Body of pancreas (tissue), 4 donors: ENCODE measurements at regions not wholly inside any gene's neighbourhood (a gene's known extent, or its start where the extent isn't known, plus 50 kb on each side); places are given as distances from the start of the nearest gene placed in this dataset.

Experiments used
- ATAC-seq: fragments of 150-250 bp; one replicate; pipeline ENCODE4 v1.9.1; 2016
- DNase-seq, 4 donors: peaks; one replicate each; pipeline ENCODE4 v3.0.0-alpha.2; 2019
- H3K27ac ChIP-seq, 4 donors: fragments of 200-600 bp; sonication (generic); 1 replicate in 3 of 4; 2 replicates in 1 of 4; pipeline versions ENCODE4 v1.5.1 to v1.6.1; 2016 to 2019; ENCODE audit warnings: mild to moderate bottlenecking in 1 of 4, mixed read lengths in 1 of 4, moderate library complexity in 1 of 4
- H3K27me3 ChIP-seq, 2 donors: fragments of 200-600 bp; sonication (generic); one replicate each; pipeline ENCODE4 v1.6.0; 2016; ENCODE audit warnings: mild to moderate bottlenecking in 1 of 2
- H3K36me3 ChIP-seq, 2 donors: fragments of 200-600 bp; sonication (generic); replicated peaks in 1 of 2; 2 replicates each; pipeline ENCODE4 v1.5.1; 2016; ENCODE audit warnings: low read depth in 2 of 2; ENCODE audit not compliant: insufficient read depth in 1 of 2
- H3K4me1 ChIP-seq: fragments of 200-600 bp; sonication (generic); one replicate; pipeline ENCODE4 v1.6.0; 2016
- H3K4me3 ChIP-seq, 2 donors: fragments of 200-600 bp; sonication (generic); 1 replicate in 1 of 2; 2 replicates in 1 of 2; pipeline ENCODE4 v1.5.1; 2016 to 2019
- H3K9me3 ChIP-seq, 3 donors: fragments of 200-600 bp; sonication (generic); 1 replicate in 2 of 3; 2 replicates in 1 of 3; pipeline ENCODE4 v1.5.1; 2016
- POLR2A ChIP-seq, 3 donors: fragments of 450-650 bp; IDR thresholded peaks; one replicate each; pipeline ENCODE4 v1.6.1; 2016; ENCODE audit warnings: antibody characterized with exemption in 3 of 3, mild to moderate bottlenecking in 2 of 3
- WGBS, 2 donors: methylation state at CpG; one replicate each; pipeline ENCODE4 v1.1.5; 2017; 5-methylcytosine and 5-hydroxymethylcytosine counted together
- intact Hi-C: fragments of 100-400 bp; cut with DNase I; formaldehyde crosslinking; loops from one replicate; pipeline ENCODE4 v1.15.1; 2023
- TF ChIP-seq, protein P1 (sequence below), 7 experiments: fragments of 450-650 bp in 4 of 7; fragments of 200-600 bp in 3 of 7; sonication (generic) in 3 of 7; IDR thresholded peaks; one replicate each; pipeline ENCODE4 v1.5.1; 2016 to 2019; ENCODE audit warnings: antibody characterized with exemption in 7 of 7

DNA sequence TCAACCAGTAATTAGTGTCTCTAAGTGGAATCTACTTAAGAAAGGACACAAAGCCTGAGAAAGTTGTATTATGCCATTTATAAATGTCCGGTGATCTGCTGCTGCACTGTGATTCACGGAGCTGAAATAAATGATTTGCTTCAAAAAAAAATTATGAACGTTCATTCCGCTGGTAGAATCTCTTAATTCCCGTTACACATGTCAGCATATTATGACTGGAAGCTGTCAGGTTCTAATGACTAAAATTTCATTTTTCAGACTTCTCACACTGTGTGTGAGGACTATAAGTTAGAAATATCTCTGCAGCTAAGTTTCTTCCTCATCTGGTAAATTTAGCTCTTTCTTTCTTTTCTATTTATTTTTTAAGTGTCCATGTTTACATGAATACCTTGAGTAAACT, 647.1 kb downstream of the VRK1 start:
- no peak for TF ChIP-seq POLR2A (IDR thresholded peaks at IDR 0.05)
- TF ChIP-seq, protein P1, sequence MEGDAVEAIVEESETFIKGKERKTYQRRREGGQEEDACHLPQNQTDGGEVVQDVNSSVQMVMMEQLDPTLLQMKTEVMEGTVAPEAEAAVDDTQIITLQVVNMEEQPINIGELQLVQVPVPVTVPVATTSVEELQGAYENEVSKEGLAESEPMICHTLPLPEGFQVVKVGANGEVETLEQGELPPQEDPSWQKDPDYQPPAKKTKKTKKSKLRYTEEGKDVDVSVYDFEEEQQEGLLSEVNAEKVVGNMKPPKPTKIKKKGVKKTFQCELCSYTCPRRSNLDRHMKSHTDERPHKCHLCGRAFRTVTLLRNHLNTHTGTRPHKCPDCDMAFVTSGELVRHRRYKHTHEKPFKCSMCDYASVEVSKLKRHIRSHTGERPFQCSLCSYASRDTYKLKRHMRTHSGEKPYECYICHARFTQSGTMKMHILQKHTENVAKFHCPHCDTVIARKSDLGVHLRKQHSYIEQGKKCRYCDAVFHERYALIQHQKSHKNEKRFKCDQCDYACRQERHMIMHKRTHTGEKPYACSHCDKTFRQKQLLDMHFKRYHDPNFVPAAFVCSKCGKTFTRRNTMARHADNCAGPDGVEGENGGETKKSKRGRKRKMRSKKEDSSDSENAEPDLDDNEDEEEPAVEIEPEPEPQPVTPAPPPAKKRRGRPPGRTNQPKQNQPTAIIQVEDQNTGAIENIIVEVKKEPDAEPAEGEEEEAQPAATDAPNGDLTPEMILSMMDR (IDR thresholded peaks at IDR 0.05): no peak
- no peak overlapping the region for H3K4me3 ChIP-seq
- H3K27ac ChIP-seq: no peak overlapping the region
- H3K36me3 ChIP-seq: no peaks in the 10 kb centered on the region
- H3K27me3 ChIP-seq: no peaks in the 10 kb centered on the region
- DNase-seq: no peak
- H3K9me3 ChIP-seq: no peaks in the 10 kb centered on the region
- no peaks in the 10 kb centered on the region for H3K4me1 ChIP-seq
- no peak for ATAC-seq
- 67 to 71% methylated on average over 5 of the region's 5 CpGs for WGBS, 2 donors
- intact Hi-C loops: no loop called here

DNA sequence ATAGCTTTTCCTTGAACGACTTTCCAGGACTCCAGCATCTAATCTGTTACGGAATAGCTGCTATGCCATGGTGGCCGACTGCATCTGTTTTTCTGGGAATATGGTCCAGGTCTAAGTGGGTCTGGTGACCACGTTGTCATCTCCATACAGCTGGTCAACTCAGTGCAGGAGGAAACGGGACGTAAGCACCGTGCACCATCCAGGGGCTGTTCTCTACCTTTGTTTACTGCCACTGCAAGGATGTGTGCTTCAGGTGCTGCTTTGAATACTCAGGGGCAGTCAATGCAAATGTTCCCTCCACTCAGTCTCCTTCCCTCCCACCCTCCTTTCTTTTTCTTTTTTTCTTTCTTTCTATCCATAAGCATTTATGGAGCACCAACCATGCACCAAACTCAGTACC, 648.2 kb downstream of the VRK1 start:
- intact Hi-C loops: no loop called here

DNA sequence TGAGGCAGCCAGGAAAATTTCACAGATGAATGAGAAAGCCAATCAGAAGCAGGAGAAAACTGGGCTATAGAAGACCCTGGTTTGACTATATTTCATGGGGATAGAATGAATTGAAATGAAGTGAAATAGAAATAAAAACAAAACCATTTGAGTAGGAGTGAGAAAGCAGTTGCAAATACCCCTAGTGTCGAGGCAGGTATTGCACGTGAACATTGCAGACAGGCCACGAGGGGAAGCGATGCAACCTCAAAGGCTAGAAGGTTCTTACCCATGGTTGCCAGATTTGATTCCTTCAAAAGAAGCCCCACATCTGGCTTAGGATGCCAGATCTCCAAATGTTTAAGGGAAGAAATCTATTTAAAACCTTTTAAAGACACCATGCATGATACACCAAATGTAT, 648.9 kb downstream of the VRK1 start:
- WGBS, 2 donors: 89 to 91% methylated on average over 4 of the region's 4 CpGs
- no peak for TF ChIP-seq POLR2A (IDR thresholded peaks at IDR 0.05)
- TF ChIP-seq, protein P1 (IDR thresholded peaks at IDR 0.05): no peak
- no peaks in the 10 kb centered on the region for H3K27me3 ChIP-seq
- ATAC-seq (no peak), DNase-seq (no peak)
- no peak overlapping the region for H3K4me3 ChIP-seq
- intact Hi-C loops: no loop called here
- H3K9me3 ChIP-seq: no peaks in the 10 kb centered on the region
- no peaks in the 10 kb centered on the region for H3K4me1 ChIP-seq
- H3K27ac ChIP-seq: no peak overlapping the region
- no peaks in the 10 kb centered on the region for H3K36me3 ChIP-seq

More for the DNA sequence above, 648.2 kb downstream of the VRK1 start:
- WGBS, 2 donors: 62 to 70% methylated on average over 7 of the region's 7 CpGs
- ATAC-seq (no peak), DNase-seq (no peak)
- no peak overlapping the region for H3K4me3 ChIP-seq
- no peak for TF ChIP-seq POLR2A (IDR thresholded peaks at IDR 0.05)
- TF ChIP-seq, protein P1 (IDR thresholded peaks at IDR 0.05): no peak
- no peaks in the 10 kb centered on the region for H3K27me3 ChIP-seq
- H3K4me1 ChIP-seq: no peaks in the 10 kb centered on the region
- no peaks in the 10 kb centered on the region for H3K9me3 ChIP-seq
- H3K27ac ChIP-seq: no peak overlapping the region
- no peaks in the 10 kb centered on the region for H3K36me3 ChIP-seq

DNA sequence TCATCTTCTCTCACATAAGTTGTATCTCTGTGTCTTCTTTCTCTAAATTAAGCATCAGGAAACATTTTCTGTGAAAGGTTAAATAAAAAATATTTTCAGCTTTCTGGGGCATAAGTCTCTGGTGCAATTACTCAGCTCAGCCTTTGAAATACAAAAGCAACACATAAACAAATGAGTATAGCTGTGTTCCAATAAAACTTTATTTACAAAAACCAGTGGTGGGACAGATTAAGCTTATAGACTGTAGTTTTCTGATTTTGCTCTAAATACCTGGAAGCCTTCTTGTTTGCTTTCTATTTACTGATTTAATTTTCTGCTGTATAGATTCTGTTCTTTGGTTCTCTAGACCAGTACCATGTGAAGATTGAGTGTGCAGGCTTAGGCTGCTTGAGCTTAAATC, 655.1 kb downstream of the VRK1 start:
- intact Hi-C loops: no loop called here

DNA sequence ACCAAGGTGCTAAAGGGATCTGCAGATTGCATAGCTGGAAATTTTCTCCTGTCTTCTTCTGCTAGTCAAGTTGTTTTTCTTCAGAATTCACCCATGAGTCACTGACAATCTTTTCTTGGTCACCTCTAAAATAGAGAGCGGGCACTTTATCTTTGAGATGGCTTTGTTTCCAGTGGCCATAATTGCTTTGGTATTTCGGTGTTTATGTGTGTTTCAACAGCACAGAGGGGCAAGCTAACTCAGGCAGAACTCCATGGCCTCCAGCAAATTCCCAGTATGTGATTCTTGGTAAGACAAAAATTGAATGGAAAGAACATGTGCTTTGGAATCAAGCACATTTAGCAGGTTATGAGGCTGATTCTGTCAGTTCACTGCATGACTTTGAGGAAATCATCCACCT, 656.8 kb downstream of the VRK1 start:
- intact Hi-C loops: no loop called here
- 86 to 94% methylated on average over 2 of the region's 2 CpGs for WGBS, 2 donors
- no peak overlapping the region for H3K27ac ChIP-seq
- no peaks in the 10 kb centered on the region for H3K36me3 ChIP-seq
- DNase-seq: no peak
- no peak for ATAC-seq
- TF ChIP-seq, protein P1 (IDR thresholded peaks at IDR 0.05): no peak
- no peak for TF ChIP-seq POLR2A (IDR thresholded peaks at IDR 0.05)
- H3K4me3 ChIP-seq: no peak overlapping the region
- H3K9me3 ChIP-seq: no peaks in the 10 kb centered on the region
- no peaks in the 10 kb centered on the region for H3K27me3 ChIP-seq
- H3K4me1 ChIP-seq: peaks cover 5% of the 10 kb centered on the region

More for the DNA sequence above, 655.1 kb downstream of the VRK1 start:
- no peaks in the 10 kb centered on the region for H3K4me1 ChIP-seq
- H3K4me3 ChIP-seq: no peak overlapping the region
- no peak for ATAC-seq
- H3K9me3 ChIP-seq: no peaks in the 10 kb centered on the region
- DNase-seq: no peak
- no peak overlapping the region for H3K27ac ChIP-seq
- H3K36me3 ChIP-seq: no peaks in the 10 kb centered on the region
- no peaks in the 10 kb centered on the region for H3K27me3 ChIP-seq
- TF ChIP-seq, protein P1 (IDR thresholded peaks at IDR 0.05): no peak
- TF ChIP-seq POLR2A (IDR thresholded peaks at IDR 0.05): no peak
